ENCODE measurements at regions not wholly inside any gene's neighbourhood (a gene's known extent, or its start where the extent isn't known, plus 50 kb on each side); places are given as distances from the start of the nearest gene placed in this dataset.

- WGBS = 98% methylated on average over 3 of the region's 3 CpGs
- H3K4me1 ChIP-seq (ENCODE audit: control insufficient read depth in 2 of 2, insufficient read depth in 2 of 2, low read length in 2 of 2) = no peaks in the 10 kb centered on the region
- no peak for DNase-seq (ENCODE audit: low read depth in 6 of 9, low spot score in 9 of 9)
Observed at GRCh38 chr6:44514576-44515193, 127.2 kb downstream of the CDC5L start.

GRCh38 chr6:44522871-44523270 lies 135.4 kb downstream of the CDC5L start:
- Histone ChIP-seq H3K4me3 (ENCODE audit: low read length in 2 of 2) (no peak overlapping the region), H3K27me3 (ENCODE audit: control insufficient read depth in 2 of 2, insufficient read depth in 1 of 2, low read length in 1 of 2) (no peaks in the 10 kb centered on the region), H3K36me3 (ENCODE audit: control insufficient read depth in 2 of 2, insufficient read depth in 2 of 2, low read length in 1 of 2) (no peaks in the 10 kb centered on the region), H3K9me3 (ENCODE audit: control insufficient read depth in 2 of 2, insufficient read depth in 1 of 2, low read length in 1 of 2) (no peaks in the 10 kb centered on the region), H3K27ac (ENCODE audit: low read depth in 1 of 2, low read length in 1 of 2) (no peak overlapping the region), H3K4me1 (ENCODE audit: control insufficient read depth in 2 of 2, insufficient read depth in 2 of 2, low read length in 2 of 2) (peaks cover 11 to 24% of the 10 kb centered on the region in 2 donors)
- no peak for DNase-seq (ENCODE audit: low read depth in 6 of 9, low spot score in 9 of 9)
- WGBS = 81% methylated on average over 4 of the region's 4 CpGs

More at GRCh38 chr6:44514576-44515193, 127.2 kb downstream of the CDC5L start:
- Histone ChIP-seq H3K27ac (ENCODE audit: low read depth in 1 of 2, low read length in 1 of 2) (no peak overlapping the region), H3K4me3 (ENCODE audit: low read length in 2 of 2) (no peak overlapping the region), H3K27me3 (ENCODE audit: control insufficient read depth in 2 of 2, insufficient read depth in 1 of 2, low read length in 1 of 2) (no peaks in the 10 kb centered on the region), H3K9me3 (ENCODE audit: control insufficient read depth in 2 of 2, insufficient read depth in 1 of 2, low read length in 1 of 2) (no peaks in the 10 kb centered on the region), H3K36me3 (ENCODE audit: control insufficient read depth in 2 of 2, insufficient read depth in 2 of 2, low read length in 1 of 2) (no peaks in the 10 kb centered on the region)

GRCh38 chr6:44524476-44525227 lies 137.1 kb downstream of the CDC5L start:
- 49% methylated on average over 6 of the region's 6 CpGs for WGBS
- Histone ChIP-seq H3K27me3 (ENCODE audit: control insufficient read depth in 2 of 2, insufficient read depth in 1 of 2, low read length in 1 of 2) (no peaks in the 10 kb centered on the region), H3K4me1 (ENCODE audit: control insufficient read depth in 2 of 2, insufficient read depth in 2 of 2, low read length in 2 of 2) (peaks cover 11 to 29% of the 10 kb centered on the region in 2 donors), H3K36me3 (ENCODE audit: control insufficient read depth in 2 of 2, insufficient read depth in 2 of 2, low read length in 1 of 2) (no peaks in the 10 kb centered on the region), H3K27ac (ENCODE audit: low read depth in 1 of 2, low read length in 1 of 2) (peak overlapping the region; percentile 49 to 68), H3K9me3 (ENCODE audit: control insufficient read depth in 2 of 2, insufficient read depth in 1 of 2, low read length in 1 of 2) (no peaks in the 10 kb centered on the region), H3K4me3 (ENCODE audit: low read length in 2 of 2) (no peak overlapping the region)
- DNase-seq (ENCODE audit: low read depth in 6 of 9, low spot score in 9 of 9) = peak in 8 of 9 donors; percentile 15 to 69 (median 24)

GRCh38 chr6:44525761-44526351 lies 138.3 kb downstream of the CDC5L start:
- no peak for DNase-seq (ENCODE audit: low read depth in 6 of 9, low spot score in 9 of 9)
- no peak overlapping the region for H3K27ac ChIP-seq (ENCODE audit: low read depth in 1 of 2, low read length in 1 of 2)

GRCh38 chr6:44527181-44527580 lies 139.7 kb downstream of the CDC5L start:
- 25% methylated on average over 6 of the region's 6 CpGs for whole genome bisulfite sequencing
- no peaks in the 10 kb centered on the region for H3K27me3 ChIP-seq (ENCODE audit: control insufficient read depth in 2 of 2, insufficient read depth in 1 of 2, low read length in 1 of 2)
- H3K4me1 ChIP-seq (ENCODE audit: control insufficient read depth in 2 of 2, insufficient read depth in 2 of 2, low read length in 2 of 2) = peaks cover 11 to 29% of the 10 kb centered on the region in 2 donors
- no peak overlapping the region for H3K27ac ChIP-seq (ENCODE audit: low read depth in 1 of 2, low read length in 1 of 2)
- no peaks in the 10 kb centered on the region for H3K9me3 ChIP-seq (ENCODE audit: control insufficient read depth in 2 of 2, insufficient read depth in 1 of 2, low read length in 1 of 2)
- H3K36me3 ChIP-seq (ENCODE audit: control insufficient read depth in 2 of 2, insufficient read depth in 2 of 2, low read length in 1 of 2) = no peaks in the 10 kb centered on the region
- H3K4me3 ChIP-seq (ENCODE audit: low read length in 2 of 2) = no peak overlapping the region
- DNase-seq (ENCODE audit: low read depth in 6 of 9, low spot score in 9 of 9) = peak in 3 of 9 donors; percentile 11 to 54 (median 19)

More at GRCh38 chr6:44525761-44526351, 138.3 kb downstream of the CDC5L start:
- Histone ChIP-seq H3K27me3 (ENCODE audit: control insufficient read depth in 2 of 2, insufficient read depth in 1 of 2, low read length in 1 of 2) (no peaks in the 10 kb centered on the region), H3K9me3 (ENCODE audit: control insufficient read depth in 2 of 2, insufficient read depth in 1 of 2, low read length in 1 of 2) (no peaks in the 10 kb centered on the region), H3K36me3 (ENCODE audit: control insufficient read depth in 2 of 2, insufficient read depth in 2 of 2, low read length in 1 of 2) (no peaks in the 10 kb centered on the region), H3K4me3 (ENCODE audit: low read length in 2 of 2) (no peak overlapping the region), H3K4me1 (ENCODE audit: control insufficient read depth in 2 of 2, insufficient read depth in 2 of 2, low read length in 2 of 2) (peaks cover 11 to 29% of the 10 kb centered on the region in 2 donors)
- WGBS = 98% methylated on average over 9 of the region's 9 CpGs

GRCh38 chr6:44527583-44528369 lies 140.3 kb downstream of the CDC5L start:
- DNase-seq (ENCODE audit: low read depth in 6 of 9, low spot score in 9 of 9) = peak in 2 of 9 donors; percentile 2 to 28
- WGBS = 79% methylated on average over 14 of the region's 14 CpGs

GRCh38 chr6:44528370-44528644 lies 140.8 kb downstream of the CDC5L start:
- Histone ChIP-seq H3K4me1 (ENCODE audit: control insufficient read depth in 2 of 2, insufficient read depth in 2 of 2, low read length in 2 of 2) (peaks cover 11 to 29% of the 10 kb centered on the region in 2 donors), H3K9me3 (ENCODE audit: control insufficient read depth in 2 of 2, insufficient read depth in 1 of 2, low read length in 1 of 2) (no peaks in the 10 kb centered on the region), H3K27ac (ENCODE audit: low read depth in 1 of 2, low read length in 1 of 2) (no peak overlapping the region), H3K4me3 (ENCODE audit: low read length in 2 of 2) (no peak overlapping the region), H3K36me3 (ENCODE audit: control insufficient read depth in 2 of 2, insufficient read depth in 2 of 2, low read length in 1 of 2) (no peaks in the 10 kb centered on the region), H3K27me3 (ENCODE audit: control insufficient read depth in 2 of 2, insufficient read depth in 1 of 2, low read length in 1 of 2) (no peaks in the 10 kb centered on the region)
- DNase-seq (ENCODE audit: low read depth in 6 of 9, low spot score in 9 of 9) = no peak
- 84% methylated on average over 5 of the region's 5 CpGs for WGBS

More at GRCh38 chr6:44527583-44528369, 140.3 kb downstream of the CDC5L start:
- no peak overlapping the region for H3K4me3 ChIP-seq (ENCODE audit: low read length in 2 of 2)
- no peaks in the 10 kb centered on the region for H3K36me3 ChIP-seq (ENCODE audit: control insufficient read depth in 2 of 2, insufficient read depth in 2 of 2, low read length in 1 of 2)
- no peak overlapping the region for H3K27ac ChIP-seq (ENCODE audit: low read depth in 1 of 2, low read length in 1 of 2)
- H3K4me1 ChIP-seq (ENCODE audit: control insufficient read depth in 2 of 2, insufficient read depth in 2 of 2, low read length in 2 of 2) = peaks cover 11 to 29% of the 10 kb centered on the region in 2 donors
- no peaks in the 10 kb centered on the region for H3K27me3 ChIP-seq (ENCODE audit: control insufficient read depth in 2 of 2, insufficient read depth in 1 of 2, low read length in 1 of 2)
- H3K9me3 ChIP-seq (ENCODE audit: control insufficient read depth in 2 of 2, insufficient read depth in 1 of 2, low read length in 1 of 2) = no peaks in the 10 kb centered on the region

- Histone ChIP-seq H3K9me3 (ENCODE audit: control insufficient read depth in 2 of 2, insufficient read depth in 1 of 2, low read length in 1 of 2) (no peaks in the 10 kb centered on the region), H3K27ac (ENCODE audit: low read depth in 1 of 2, low read length in 1 of 2) (no peak overlapping the region), H3K4me3 (ENCODE audit: low read length in 2 of 2) (no peak overlapping the region), H3K27me3 (ENCODE audit: control insufficient read depth in 2 of 2, insufficient read depth in 1 of 2, low read length in 1 of 2) (no peaks in the 10 kb centered on the region), H3K36me3 (ENCODE audit: control insufficient read depth in 2 of 2, insufficient read depth in 2 of 2, low read length in 1 of 2) (no peaks in the 10 kb centered on the region), H3K4me1 (ENCODE audit: control insufficient read depth in 2 of 2, insufficient read depth in 2 of 2, low read length in 2 of 2) (peaks cover 11 to 29% of the 10 kb centered on the region in 2 donors)
- no peak for DNase-seq (ENCODE audit: low read depth in 6 of 9, low spot score in 9 of 9)
- WGBS = 70% methylated on average over 2 of the region's 2 CpGs
Observed at GRCh38 chr6:44528716-44529115, 141.2 kb downstream of the CDC5L start.
